Neural cell (in vitro differentiated cells): ENCODE measurements at regions not wholly inside any gene's neighbourhood (a gene's known extent, or its start where the extent isn't known, plus 50 kb on each side); places are given as distances from the start of the nearest gene placed in this dataset.

Experiments
- H2AFZ ChIP-seq: fragments of 200-600, 300-800 bp; sonication (generic), shearing (Covaris generic); 2 replicates; pipeline ENCODE4 v1.6.0; 2014; ENCODE audit warnings: low read depth, mild to moderate bottlenecking, antibody characterized with exemption, low read length, moderate library complexity
- H3F3A ChIP-seq: fragments of 200-600 bp; shearing (Covaris generic); 2 replicates; pipeline ENCODE4 v1.6.1; 2016; ENCODE audit warnings: mild to moderate bottlenecking, moderate library complexity, mixed read lengths, antibody characterized with exemption, low read length; ENCODE audit not compliant: insufficient read depth, poor library complexity, severe bottlenecking
- H3K27ac ChIP-seq: fragments of 200-600, 300-800 bp; sonication (generic), shearing (Covaris generic); 2 replicates; pipeline ENCODE4 v1.5.1; 2014; ENCODE audit warnings: mild to moderate bottlenecking, low read length, moderate library complexity
- H3K27me3 ChIP-seq: fragments of 300-800, 200-600 bp; sonication (generic), shearing (Covaris generic); 2 replicates; pipeline ENCODE4 v1.6.0; 2014; ENCODE audit warnings: mild to moderate bottlenecking, low read depth, low read length, moderate library complexity; ENCODE audit not compliant: insufficient read depth
- H3K36me3 ChIP-seq: fragments of 300-800, 200-600 bp; sonication (generic), shearing (Covaris generic); 2 replicates; pipeline ENCODE4 v1.5.1; 2014; ENCODE audit warnings: mild to moderate bottlenecking, antibody characterized with exemption, low read length, moderate library complexity; ENCODE audit not compliant: insufficient read depth
- H3K4me2 ChIP-seq: fragments of 300-800, 200-600 bp; sonication (generic), shearing (Covaris generic); 2 replicates; pipeline ENCODE4 v1.6.0; 2014; ENCODE audit warnings: mild to moderate bottlenecking, low read length
- H3K4me3 ChIP-seq: fragments of 300-800, 200-600 bp; sonication (generic), shearing (Covaris generic); 2 replicates; pipeline ENCODE4 v1.5.1; 2014; ENCODE audit warnings: mild to moderate bottlenecking, low read length, moderate library complexity
- H3K79me2 ChIP-seq: fragments of 200-600 bp; shearing (Covaris generic); replicated peaks from 2 replicates; pipeline ENCODE4 v1.6.0; 2014; ENCODE audit warnings: mild to moderate bottlenecking, low read length, moderate library complexity; ENCODE audit not compliant: insufficient read depth
- H3K9ac ChIP-seq: fragments of 300-800, 200-600 bp; sonication (generic), shearing (Covaris generic); 2 replicates; pipeline ENCODE4 v1.6.1; 2016; ENCODE audit warnings: mild to moderate bottlenecking, low read length, mixed read lengths
- H3K9me2 ChIP-seq: fragments of 200-600 bp; shearing (Covaris generic); 2 replicates; pipeline ENCODE4 v1.6.1; 2016; ENCODE audit warnings: mild to moderate bottlenecking, low read length, mixed read lengths; ENCODE audit not compliant: insufficient read depth
- H3K9me3 ChIP-seq: fragments of 200-600, 300-800 bp; sonication (generic), shearing (Covaris generic); 2 replicates; pipeline ENCODE4 v1.6.1; 2016; ENCODE audit warnings: mild to moderate bottlenecking, mixed run types, low read length, moderate library complexity, mixed read lengths
- H4K20me1 ChIP-seq: fragments of 200-600 bp; shearing (Covaris generic); 2 replicates; pipeline ENCODE4 v1.6.1; 2016; ENCODE audit warnings: mild to moderate bottlenecking, mixed run types; ENCODE audit not compliant: insufficient read depth
- EP300 ChIP-seq: fragments of 450-650 bp; conservative IDR thresholded peaks from 2 replicates; pipeline ENCODE4 v1.6.1; 2014; ENCODE audit warnings: antibody characterized with exemption, mild to moderate bottlenecking, moderate library complexity; ENCODE audit not compliant: poor library complexity, severe bottlenecking
- EZH2 ChIP-seq: fragments of 200-600, 300-800 bp; shearing (Covaris generic), sonication (generic); IDR thresholded peaks from 2 replicates; pipeline ENCODE4 v1.6.1; 2014; ENCODE audit warnings: antibody characterized with exemption, low read length, borderline replicate concordance, mild to moderate bottlenecking; ENCODE audit not compliant: insufficient read depth, poor library complexity, severe bottlenecking
- MXI1 ChIP-seq: fragments of 450-650 bp; conservative IDR thresholded peaks from 2 replicates; pipeline ENCODE4 v1.6.1; 2014; ENCODE audit warnings: antibody characterized with exemption, mild to moderate bottlenecking; ENCODE audit not compliant: poor library complexity, severe bottlenecking
- POLR2AphosphoS5 ChIP-seq: IDR thresholded peaks from 2 replicates; pipeline ENCODE4 v1.6.1; 2012
- RAD21 ChIP-seq: fragments of 450-650 bp; conservative IDR thresholded peaks from 2 replicates; pipeline ENCODE4 v1.6.1; 2014; ENCODE audit warnings: antibody characterized with exemption, mild to moderate bottlenecking, moderate library complexity
- SMC3 ChIP-seq: fragments of 450-650 bp; conservative IDR thresholded peaks from 2 replicates; pipeline ENCODE4 v1.6.1; 2014; ENCODE audit warnings: antibody characterized with exemption, mild to moderate bottlenecking, moderate library complexity; ENCODE audit not compliant: poor library complexity
- TAF1 ChIP-seq: IDR thresholded peaks from 2 replicates; pipeline ENCODE4 v1.6.1; 2012; ENCODE audit warnings: low read depth
- TF ChIP-seq, protein P1 (sequence below): IDR thresholded peaks from 2 replicates; pipeline ENCODE4 v1.6.1; 2012; ENCODE audit warnings: borderline replicate concordance
- TF ChIP-seq, protein P2 (sequence below): fragments of 450-650 bp; IDR thresholded peaks from 2 replicates; pipeline ENCODE4 v1.5.1; 2014; ENCODE audit warnings: antibody characterized with exemption, mild to moderate bottlenecking, moderate library complexity; ENCODE audit not compliant: poor library complexity, severe bottlenecking

DNA sequence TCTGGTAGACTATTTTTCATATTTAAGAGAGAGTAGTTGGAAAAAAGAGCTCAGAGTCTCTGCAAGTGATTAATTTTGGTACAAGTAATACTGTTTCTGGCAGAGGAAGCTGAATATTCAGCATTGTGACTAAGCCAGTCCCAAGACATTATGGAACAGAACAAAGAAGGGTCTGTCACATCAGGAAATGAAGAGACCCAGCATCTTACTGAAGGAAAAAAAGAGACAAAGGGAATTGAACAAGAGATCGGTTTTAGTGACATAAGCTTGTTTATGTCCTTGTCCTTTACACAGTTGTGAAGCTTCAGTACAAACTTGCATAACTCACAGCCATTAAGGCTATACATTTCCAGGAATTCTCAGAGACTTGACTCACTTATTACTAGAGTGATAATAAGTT is 568.5 kb upstream of the SLC8A1 start:
- Histone ChIP-seq H3K9me2 (no peaks in the 10 kb centered on the region), H3K27ac (no peak overlapping the region), H3K79me2 (no peaks in the 10 kb centered on the region), H3F3A (no peaks in the 10 kb centered on the region), H2AFZ (no peak overlapping the region), H3K27me3 (no peaks in the 10 kb centered on the region), H3K9ac (no peak overlapping the region), H4K20me1 (no peaks in the 10 kb centered on the region), H3K4me3 (no peak overlapping the region), H3K36me3 (no peaks in the 10 kb centered on the region), H3K9me3 (no peaks in the 10 kb centered on the region), H3K4me2 (no peak overlapping the region)
- TF ChIP-seq EZH2 (no peak), MXI1 (no peak), RAD21 (no peak), TAF1 (no peak), POLR2AphosphoS5 (no peak), EP300 (no peak), SMC3 (no peak)
- TF ChIP-seq, protein P1, sequence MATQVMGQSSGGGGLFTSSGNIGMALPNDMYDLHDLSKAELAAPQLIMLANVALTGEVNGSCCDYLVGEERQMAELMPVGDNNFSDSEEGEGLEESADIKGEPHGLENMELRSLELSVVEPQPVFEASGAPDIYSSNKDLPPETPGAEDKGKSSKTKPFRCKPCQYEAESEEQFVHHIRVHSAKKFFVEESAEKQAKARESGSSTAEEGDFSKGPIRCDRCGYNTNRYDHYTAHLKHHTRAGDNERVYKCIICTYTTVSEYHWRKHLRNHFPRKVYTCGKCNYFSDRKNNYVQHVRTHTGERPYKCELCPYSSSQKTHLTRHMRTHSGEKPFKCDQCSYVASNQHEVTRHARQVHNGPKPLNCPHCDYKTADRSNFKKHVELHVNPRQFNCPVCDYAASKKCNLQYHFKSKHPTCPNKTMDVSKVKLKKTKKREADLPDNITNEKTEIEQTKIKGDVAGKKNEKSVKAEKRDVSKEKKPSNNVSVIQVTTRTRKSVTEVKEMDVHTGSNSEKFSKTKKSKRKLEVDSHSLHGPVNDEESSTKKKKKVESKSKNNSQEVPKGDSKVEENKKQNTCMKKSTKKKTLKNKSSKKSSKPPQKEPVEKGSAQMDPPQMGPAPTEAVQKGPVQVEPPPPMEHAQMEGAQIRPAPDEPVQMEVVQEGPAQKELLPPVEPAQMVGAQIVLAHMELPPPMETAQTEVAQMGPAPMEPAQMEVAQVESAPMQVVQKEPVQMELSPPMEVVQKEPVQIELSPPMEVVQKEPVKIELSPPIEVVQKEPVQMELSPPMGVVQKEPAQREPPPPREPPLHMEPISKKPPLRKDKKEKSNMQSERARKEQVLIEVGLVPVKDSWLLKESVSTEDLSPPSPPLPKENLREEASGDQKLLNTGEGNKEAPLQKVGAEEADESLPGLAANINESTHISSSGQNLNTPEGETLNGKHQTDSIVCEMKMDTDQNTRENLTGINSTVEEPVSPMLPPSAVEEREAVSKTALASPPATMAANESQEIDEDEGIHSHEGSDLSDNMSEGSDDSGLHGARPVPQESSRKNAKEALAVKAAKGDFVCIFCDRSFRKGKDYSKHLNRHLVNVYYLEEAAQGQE = no peak
- TF ChIP-seq, protein P2, sequence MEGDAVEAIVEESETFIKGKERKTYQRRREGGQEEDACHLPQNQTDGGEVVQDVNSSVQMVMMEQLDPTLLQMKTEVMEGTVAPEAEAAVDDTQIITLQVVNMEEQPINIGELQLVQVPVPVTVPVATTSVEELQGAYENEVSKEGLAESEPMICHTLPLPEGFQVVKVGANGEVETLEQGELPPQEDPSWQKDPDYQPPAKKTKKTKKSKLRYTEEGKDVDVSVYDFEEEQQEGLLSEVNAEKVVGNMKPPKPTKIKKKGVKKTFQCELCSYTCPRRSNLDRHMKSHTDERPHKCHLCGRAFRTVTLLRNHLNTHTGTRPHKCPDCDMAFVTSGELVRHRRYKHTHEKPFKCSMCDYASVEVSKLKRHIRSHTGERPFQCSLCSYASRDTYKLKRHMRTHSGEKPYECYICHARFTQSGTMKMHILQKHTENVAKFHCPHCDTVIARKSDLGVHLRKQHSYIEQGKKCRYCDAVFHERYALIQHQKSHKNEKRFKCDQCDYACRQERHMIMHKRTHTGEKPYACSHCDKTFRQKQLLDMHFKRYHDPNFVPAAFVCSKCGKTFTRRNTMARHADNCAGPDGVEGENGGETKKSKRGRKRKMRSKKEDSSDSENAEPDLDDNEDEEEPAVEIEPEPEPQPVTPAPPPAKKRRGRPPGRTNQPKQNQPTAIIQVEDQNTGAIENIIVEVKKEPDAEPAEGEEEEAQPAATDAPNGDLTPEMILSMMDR = no peak

DNA sequence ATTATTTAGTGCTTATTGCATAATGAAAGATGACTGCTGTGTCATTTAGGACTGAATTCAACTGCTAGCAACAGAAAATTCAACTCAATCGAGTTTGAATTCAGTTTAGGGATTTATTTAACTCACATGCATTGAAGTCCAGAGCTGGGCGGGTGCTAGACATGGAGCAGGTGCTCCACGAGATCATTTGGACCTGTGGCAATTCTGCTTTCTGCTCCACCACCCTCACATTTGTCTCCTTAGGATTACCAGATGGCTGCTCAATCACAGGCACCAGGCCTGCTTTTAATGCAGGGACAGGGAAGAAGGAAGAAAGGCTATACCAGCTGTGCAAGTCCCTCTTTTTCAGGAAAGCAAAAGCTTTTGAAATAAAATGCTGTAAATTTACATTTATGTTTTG is 572.9 kb upstream of the SLC8A1 start:
- no peaks in the 10 kb centered on the region for H3F3A ChIP-seq
- no peaks in the 10 kb centered on the region for H3K36me3 ChIP-seq
- no peaks in the 10 kb centered on the region for H3K9me2 ChIP-seq
- H3K27me3 ChIP-seq = no peaks in the 10 kb centered on the region
- no peak overlapping the region for H2AFZ ChIP-seq
- no peak overlapping the region for H3K9ac ChIP-seq
- no peak overlapping the region for H3K4me2 ChIP-seq
- no peaks in the 10 kb centered on the region for H3K9me3 ChIP-seq
- no peak overlapping the region for H3K4me3 ChIP-seq
- H3K27ac ChIP-seq = no peak overlapping the region
- H4K20me1 ChIP-seq = no peaks in the 10 kb centered on the region
- TF ChIP-seq, protein P1 = no peak
- TF ChIP-seq MXI1 (no peak), RAD21 (no peak), POLR2AphosphoS5 (no peak), EZH2 (no peak), SMC3 (no peak)
- TF ChIP-seq, protein P2 = no peak
- H3K79me2 ChIP-seq = no peaks in the 10 kb centered on the region
